Keratinocyte (primary cell): ENCODE measurements at regions not wholly inside any gene's neighbourhood (a gene's known extent, or its start where the extent isn't known, plus 50 kb on each side); places are given as distances from the start of the nearest gene placed in this dataset.

Experiments
- DNase-seq: peaks from one replicate; pipeline ENCODE4 v3.0.0-alpha.2; 2011; ENCODE audit warnings: low read depth, missing footprints, low spot score
- FAIRE-seq: peaks from 2 replicates; lab custom pipeline; 2011; peaks lifted over from hg19 to GRCh38; lab: Jason Lieb, UNC
- H2AFZ ChIP-seq: 2 replicates; pipeline ENCODE4 v1.6.0; 2012; ENCODE audit warnings: low read length, control low read depth, inconsistent platforms; ENCODE audit not compliant: control insufficient read depth
- H3K27ac ChIP-seq: 2 replicates; pipeline ENCODE4 v1.5.1; 2011; ENCODE audit warnings: low read length; ENCODE audit not compliant: control insufficient read depth, insufficient read depth
- H3K27me3 ChIP-seq: 3 replicates; pipeline ENCODE4 v1.6.0; 2011; ENCODE audit warnings: low read length; ENCODE audit not compliant: control insufficient read depth, insufficient read depth; ENCODE audit errors: extremely low read depth
- H3K36me3 ChIP-seq, 2 experiments: 2 replicates in 1 of 2; 3 replicates in 1 of 2; pipeline ENCODE4 v1.5.1; 2011; ENCODE audit warnings: low read length in 2 of 2, mild to moderate bottlenecking in 1 of 2; ENCODE audit not compliant: control insufficient read depth in 2 of 2, insufficient read depth in 2 of 2; ENCODE audit errors: extremely low read depth in 1 of 2
- H3K4me1 ChIP-seq: 3 replicates; pipeline ENCODE4 v1.5.1; 2011; ENCODE audit warnings: low read length; ENCODE audit not compliant: control insufficient read depth, insufficient read depth; ENCODE audit errors: extremely low read depth
- H3K4me2 ChIP-seq: 3 replicates; pipeline ENCODE4 v1.6.0; 2011; ENCODE audit warnings: low read depth, low read length; ENCODE audit not compliant: control insufficient read depth, insufficient read depth; ENCODE audit errors: extremely low read depth
- H3K4me3 ChIP-seq, 3 experiments: fragments of 200-600 bp in 1 of 3; sonication (generic) in 1 of 3; 2 replicates in 2 of 3; 3 replicates in 1 of 3; pipeline ENCODE4 v1.5.1; 2011 to 2016; ENCODE audit warnings: low read length in 3 of 3, mild to moderate bottlenecking in 3 of 3, control low read depth in 2 of 3, inconsistent platforms in 1 of 3, low read depth in 1 of 3, mixed read lengths in 1 of 3, mixed run types in 1 of 3, moderate library complexity in 1 of 3; ENCODE audit not compliant: control insufficient read depth in 2 of 3, insufficient read depth in 2 of 3; ENCODE audit errors: extremely low read depth in 1 of 3
- H3K79me2 ChIP-seq: 2 replicates; pipeline ENCODE4 v1.6.0; 2012; ENCODE audit warnings: low read length; ENCODE audit not compliant: control insufficient read depth, insufficient read depth
- H3K9ac ChIP-seq: 3 replicates; pipeline ENCODE4 v1.6.0; 2011; ENCODE audit warnings: low read length; ENCODE audit not compliant: control insufficient read depth, insufficient read depth; ENCODE audit errors: extremely low read depth
- H3K9me1 ChIP-seq: 3 replicates; pipeline ENCODE4 v1.6.0; 2011; ENCODE audit warnings: low read length; ENCODE audit not compliant: control insufficient read depth, insufficient read depth; ENCODE audit errors: extremely low read depth
- H3K9me3 ChIP-seq: 2 replicates; pipeline ENCODE4 v1.5.1; 2012; ENCODE audit warnings: low read depth, low read length; ENCODE audit not compliant: control insufficient read depth
- H4K20me1 ChIP-seq: 3 replicates; pipeline ENCODE4 v1.6.0; 2011; ENCODE audit warnings: low read length; ENCODE audit not compliant: control insufficient read depth, insufficient read depth; ENCODE audit errors: extremely low read depth
- EZH2 ChIP-seq: IDR thresholded peaks from one replicate; pipeline ENCODE4 v1.6.1; 2012; ENCODE audit warnings: inconsistent platforms, mild to moderate bottlenecking, low read length, moderate library complexity
- dilution Hi-C: fragments of 300-500 bp; cut with MboI; formaldehyde crosslinking; loops from one replicate; pipeline ENCODE4 v1.7.0; 2020; ENCODE audit warnings: low sequenced_read_pairs; ENCODE audit not compliant: extremely low pct_ligation_motif_present
- TF ChIP-seq, protein P1 (sequence below), 3 experiments: IDR thresholded peaks in 1 of 3; conservative IDR thresholded peaks in 1 of 3; optimal IDR thresholded peaks in 1 of 3; 2 replicates in 2 of 3; 3 replicates in 1 of 3; pipeline versions ENCODE3 to v1.5.1; 2011; ENCODE audit warnings: low read length in 3 of 3, mild to moderate bottlenecking in 3 of 3, moderate library complexity in 2 of 3, control low read depth in 1 of 3, inconsistent platforms in 1 of 3; ENCODE audit not compliant: insufficient read depth in 2 of 3; ENCODE audit errors: extremely low read depth in 1 of 3

DNA sequence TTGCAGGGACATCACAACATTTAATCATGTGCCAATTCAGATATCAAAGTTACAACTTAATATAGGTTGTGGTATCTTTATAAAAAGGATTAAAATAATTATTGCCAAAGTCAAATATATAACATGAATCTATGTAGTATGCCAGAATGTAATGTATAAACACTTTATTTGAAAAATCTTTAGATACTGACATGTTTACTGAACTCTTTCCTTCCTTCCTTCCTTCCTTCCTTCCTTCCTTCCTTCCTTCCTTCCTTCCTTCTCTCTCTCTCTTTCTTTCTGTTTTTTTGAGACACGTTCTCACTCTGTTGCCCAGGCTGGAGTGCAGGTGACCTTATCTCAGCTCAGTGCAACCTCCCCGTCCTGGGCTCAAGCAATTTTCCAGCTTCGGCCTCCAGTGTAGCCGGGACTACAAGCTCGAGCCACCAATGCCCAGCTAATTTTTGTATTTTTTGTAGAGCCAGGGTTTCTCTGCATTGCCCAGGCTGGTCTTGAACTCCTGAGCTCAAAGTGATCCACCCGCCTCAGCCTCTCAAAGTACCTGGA, 496.8 kb upstream of the CITED2 start:
- Histone ChIP-seq H3K27ac (no peak overlapping the region), H3K9me3 (no peaks in the 10 kb centered on the region), H2AFZ (no peak overlapping the region), H3K4me1 (no peaks in the 10 kb centered on the region), H3K4me3 (no peak overlapping the region), H3K79me2 (no peaks in the 10 kb centered on the region), H3K4me2 (no peak overlapping the region), H3K27me3 (no peaks in the 10 kb centered on the region), H4K20me1 (no peaks in the 10 kb centered on the region), H3K9ac (no peak overlapping the region), H3K36me3 (no peaks in the 10 kb centered on the region), H3K9me1 (no peaks in the 10 kb centered on the region)
- FAIRE-seq (no peak), DNase-seq (no peak)
- dilution Hi-C loops = no loop called here
- TF ChIP-seq, protein P1, sequence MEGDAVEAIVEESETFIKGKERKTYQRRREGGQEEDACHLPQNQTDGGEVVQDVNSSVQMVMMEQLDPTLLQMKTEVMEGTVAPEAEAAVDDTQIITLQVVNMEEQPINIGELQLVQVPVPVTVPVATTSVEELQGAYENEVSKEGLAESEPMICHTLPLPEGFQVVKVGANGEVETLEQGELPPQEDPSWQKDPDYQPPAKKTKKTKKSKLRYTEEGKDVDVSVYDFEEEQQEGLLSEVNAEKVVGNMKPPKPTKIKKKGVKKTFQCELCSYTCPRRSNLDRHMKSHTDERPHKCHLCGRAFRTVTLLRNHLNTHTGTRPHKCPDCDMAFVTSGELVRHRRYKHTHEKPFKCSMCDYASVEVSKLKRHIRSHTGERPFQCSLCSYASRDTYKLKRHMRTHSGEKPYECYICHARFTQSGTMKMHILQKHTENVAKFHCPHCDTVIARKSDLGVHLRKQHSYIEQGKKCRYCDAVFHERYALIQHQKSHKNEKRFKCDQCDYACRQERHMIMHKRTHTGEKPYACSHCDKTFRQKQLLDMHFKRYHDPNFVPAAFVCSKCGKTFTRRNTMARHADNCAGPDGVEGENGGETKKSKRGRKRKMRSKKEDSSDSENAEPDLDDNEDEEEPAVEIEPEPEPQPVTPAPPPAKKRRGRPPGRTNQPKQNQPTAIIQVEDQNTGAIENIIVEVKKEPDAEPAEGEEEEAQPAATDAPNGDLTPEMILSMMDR (optimal IDR thresholded peaks at IDR 0.05 in 1 of 3, IDR thresholded peaks at IDR 0.05 in 1 of 3, conservative IDR thresholded peaks at IDR 0.05 in 1 of 3; ENCODE audit: extremely low read depth in 1 of 3, insufficient read depth in 2 of 3, low read length in 3 of 3) = no peak
- no peak for TF ChIP-seq EZH2

DNA sequence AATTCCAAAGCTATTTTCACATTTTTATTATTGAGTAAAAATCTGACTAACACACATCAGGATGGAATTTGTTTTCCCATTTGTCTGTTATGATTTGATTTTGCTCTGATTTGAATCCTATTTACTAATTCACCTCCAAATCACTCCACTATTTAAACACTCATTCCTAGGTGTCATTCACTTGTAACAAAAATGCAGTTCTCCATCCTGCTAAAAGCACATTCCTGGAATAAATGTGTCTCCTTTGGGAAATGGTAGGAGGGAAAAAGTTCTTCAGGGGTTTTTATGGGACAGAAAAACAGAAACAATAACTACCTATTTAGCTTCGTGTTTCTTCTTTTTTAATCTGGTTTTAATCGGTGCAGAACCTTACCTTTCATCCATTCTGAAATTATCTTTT, 494.1 kb upstream of the CITED2 start:
- H3K9me1 ChIP-seq = no peaks in the 10 kb centered on the region
- TF ChIP-seq, protein P1 (optimal IDR thresholded peaks at IDR 0.05 in 1 of 3, IDR thresholded peaks at IDR 0.05 in 1 of 3, conservative IDR thresholded peaks at IDR 0.05 in 1 of 3; ENCODE audit: extremely low read depth in 1 of 3, insufficient read depth in 2 of 3, low read length in 3 of 3) = no peak
- no peak for TF ChIP-seq EZH2
- no peaks in the 10 kb centered on the region for H3K36me3 ChIP-seq
- dilution Hi-C loops = no loop called here
- no peaks in the 10 kb centered on the region for H4K20me1 ChIP-seq
- no peaks in the 10 kb centered on the region for H3K9me3 ChIP-seq
- DNase-seq = no peak
- no peak overlapping the region for H3K27ac ChIP-seq
- H3K4me3 ChIP-seq = no peak overlapping the region
- H3K79me2 ChIP-seq = no peaks in the 10 kb centered on the region
- no peaks in the 10 kb centered on the region for H3K4me1 ChIP-seq
- H3K27me3 ChIP-seq = no peaks in the 10 kb centered on the region
- no peak overlapping the region for H2AFZ ChIP-seq
- H3K9ac ChIP-seq = no peak overlapping the region
- H3K4me2 ChIP-seq = no peak overlapping the region
- no peak for FAIRE-seq
